GM12878 (cell line): ENCODE measurements at regions not wholly inside any gene's neighbourhood (a gene's known extent, or its start where the extent isn't known, plus 50 kb on each side); places are given as distances from the start of the nearest gene placed in this dataset.

Experiments
- ATAC-seq: fragments of 200-7000 bp; cut with Tn5 transposase; 3 replicates; pipeline ENCODE4 v1.9.1; 2020; ENCODE audit warnings: mild to moderate bottlenecking, moderate library complexity
- BruUV-seq: library from RNA; stranded (reverse); fragments of 400-500 nt; replicated peaks from 2 replicates; lab custom pipeline; 2021; lab: Mats Ljungman, UMichigan
- CTCF ChIA-PET: fragments of 300-600 bp; sonication (Branson Sonifier 250); formaldehyde crosslinking; extraction: SDS; loops from one replicate; lab custom pipeline; 2021; ENCODE audit warnings: inconsistent platforms; lab: Yijun Ruan, JAX
- POLR2A ChIA-PET: fragments of 350-600 bp; formaldehyde crosslinking; extraction: SDS; loops from one replicate; lab custom pipeline; 2021; ENCODE audit warnings: inconsistent platforms; lab: Charles Lee
- RAD21 ChIA-PET: fragments of 300-600 bp; sonication (Branson Sonifier 250); formaldehyde crosslinking; loops from one replicate; lab custom pipeline; 2023; ENCODE audit warnings: antibody characterized with exemption; ENCODE audit not compliant: unreplicated experiment; lab: Charles Lee
- SMC1A ChIA-PET: fragments of 300-600 bp; sonication (Branson Sonifier 250); formaldehyde crosslinking; loops from one replicate; lab custom pipeline; 2023; ENCODE audit not compliant: unreplicated experiment, uncharacterized antibody; lab: Charles Lee
- DNase-seq: peaks from one replicate; pipeline ENCODE4 v3.0.0-alpha.2; 2011; ENCODE audit warnings: low read depth, low spot score
- FAIRE-seq: peaks from 3 replicates; lab custom pipeline; 2011; peaks lifted over from hg19 to GRCh38; lab: Jason Lieb, UNC
- H2AFZ ChIP-seq: 2 replicates; pipeline ENCODE4 v1.6.0; 2011; ENCODE audit warnings: low read depth, low read length, control low read depth; ENCODE audit not compliant: control insufficient read depth
- H3K27ac ChIP-seq: 2 replicates; pipeline ENCODE4 v1.5.1; 2011; ENCODE audit warnings: control low read depth; ENCODE audit not compliant: control insufficient read depth, insufficient read depth
- H3K27me3 ChIP-seq, 2 experiments: replicated peaks in 1 of 2; 2 replicates each; pipeline versions ENCODE4 v1.6.0 to v1.6.1; 2011; ENCODE audit warnings: low read length in 1 of 2; ENCODE audit not compliant: control insufficient read depth in 2 of 2, insufficient read depth in 2 of 2
- H3K36me3 ChIP-seq, 2 experiments: 2 replicates each; pipeline ENCODE4 v1.5.1; 2011; ENCODE audit warnings: low read length in 1 of 2; ENCODE audit not compliant: control insufficient read depth in 2 of 2, insufficient read depth in 2 of 2
- H3K4me1 ChIP-seq: 2 replicates; pipeline ENCODE4 v1.6.1; 2011; ENCODE audit warnings: mild to moderate bottlenecking, low read length, moderate library complexity, mixed read lengths; ENCODE audit not compliant: control insufficient read depth, insufficient read depth
- H3K4me2 ChIP-seq: 2 replicates; pipeline ENCODE4 v1.6.0; 2011; ENCODE audit warnings: control low read depth; ENCODE audit not compliant: control insufficient read depth, insufficient read depth
- H3K4me3 ChIP-seq: fragments of 200-600 bp; sonication (generic); 2 replicates; pipeline ENCODE4 v1.5.1; 2016
- H3K79me2 ChIP-seq: 2 replicates; pipeline ENCODE4 v1.6.0; 2011; ENCODE audit warnings: low read length; ENCODE audit not compliant: control insufficient read depth, insufficient read depth
- H3K9ac ChIP-seq: 2 replicates; pipeline ENCODE4 v1.8.0; 2011; ENCODE audit warnings: low read length, control low read depth, mixed read lengths; ENCODE audit not compliant: control insufficient read depth, insufficient read depth
- H3K9me3 ChIP-seq: replicated peaks from 3 replicates; pipeline ENCODE4 v1.5.1; 2011; ENCODE audit warnings: mild to moderate bottlenecking, low read length; ENCODE audit not compliant: control insufficient read depth, insufficient read depth
- H4K20me1 ChIP-seq: 2 replicates; pipeline ENCODE4 v1.6.0; 2011; ENCODE audit not compliant: control insufficient read depth, insufficient read depth
- EP300 ChIP-seq, 2 experiments: fragments of 150-350 bp in 1 of 2; IDR thresholded peaks; 2 replicates each; pipeline ENCODE4 v1.6.1; 2011 to 2012; ENCODE audit warnings: low read depth in 2 of 2, low read length in 2 of 2, borderline replicate concordance in 1 of 2, improper control_type of control experiment in 1 of 2, inconsistent platforms in 1 of 2; ENCODE audit not compliant: control insufficient read depth in 1 of 2
- IRF5 ChIP-seq: fragments of 450-650 bp; IDR thresholded peaks from 2 replicates; pipeline ENCODE4 v1.6.1; 2017; ENCODE audit warnings: borderline replicate concordance
- NR2F1 ChIP-seq: fragments of 450-650 bp; conservative IDR thresholded peaks from 2 replicates; pipeline ENCODE4 v1.6.1; 2017; ENCODE audit warnings: mild to moderate bottlenecking
- WGBS: methylation state at CpG from one replicate; pipeline ENCODE4 v1.1.6; 2016; ENCODE audit warnings: low lambda C conversion rate; ENCODE audit not compliant: insufficient replicate concordance, insufficient coverage; ENCODE audit errors: missing lambda C conversion rate; 5-methylcytosine and 5-hydroxymethylcytosine counted together
- in situ Hi-C: fragments of 300-500 bp; cut with MboI; formaldehyde crosslinking; loops from 9 replicates; pipeline ENCODE4 v1.14.3; 2018; ENCODE audit warnings: mixed read lengths
- intact Hi-C: fragments of 100-400 bp; cut with micrococcal nuclease; formaldehyde crosslinking; loops from one replicate; pipeline ENCODE4 v1.14.2; 2022; ENCODE audit not compliant: unreplicated experiment

DNA sequence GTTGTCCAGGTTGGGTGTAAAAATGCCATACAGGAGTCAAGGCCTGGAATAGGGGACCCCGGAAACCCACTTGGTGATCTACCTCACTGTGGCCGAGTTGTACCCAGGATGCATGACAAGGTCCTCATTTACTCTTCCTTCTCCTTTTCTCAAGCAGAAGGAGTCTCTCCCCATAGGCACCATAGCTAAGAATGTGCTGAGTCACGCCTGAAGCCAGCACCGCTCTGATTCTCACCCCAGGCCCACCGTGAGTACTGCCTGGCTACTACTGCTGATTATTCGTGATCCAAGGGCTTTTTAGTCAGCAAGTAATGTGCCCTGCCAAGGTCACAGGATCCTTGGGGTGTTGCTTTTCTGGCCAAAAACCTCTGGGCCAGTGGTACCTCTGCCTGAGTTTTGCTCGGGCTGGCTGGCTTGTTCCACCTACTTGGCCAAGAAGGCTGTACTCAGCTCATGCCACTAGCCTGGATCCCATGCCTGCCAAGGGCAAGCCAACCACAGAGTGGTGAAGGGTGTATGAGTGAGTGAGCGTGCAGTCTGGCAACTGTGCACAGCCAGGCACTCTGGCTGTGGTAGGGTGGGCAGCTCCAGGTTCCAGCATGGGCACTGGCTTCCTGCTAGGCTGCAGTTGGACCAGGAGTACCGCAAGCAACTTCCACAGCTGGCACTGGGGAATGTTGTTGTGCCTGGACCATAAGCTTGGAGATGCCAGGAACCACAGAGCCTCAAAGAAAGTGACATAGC, 650.1 kb upstream of the VRK2 start:
- H3K4me3 ChIP-seq = no peak overlapping the region
- H3K79me2 ChIP-seq = no peaks in the 10 kb centered on the region
- POLR2A ChIA-PET = no interaction called here
- in situ Hi-C loops = no loop called here
- intact Hi-C loops = no loop called here
- BruUV-seq = no TSS peak
- H3K36me3 ChIP-seq = no peaks in the 10 kb centered on the region
- no peaks in the 10 kb centered on the region for H3K27me3 ChIP-seq
- H4K20me1 ChIP-seq = no peaks in the 10 kb centered on the region
- DNase-seq (no peak), FAIRE-seq (no peak), ATAC-seq (no peak)
- no peak for TF ChIP-seq EP300 (IDR thresholded peaks at IDR 0.05; ENCODE audit: borderline replicate concordance in 1 of 2, control insufficient read depth in 1 of 2, low read depth in 2 of 2, low read length in 2 of 2)
- TF ChIP-seq IRF5 = no peak
- TF ChIP-seq NR2F1 = no peak
- no peak overlapping the region for H2AFZ ChIP-seq
- no peak overlapping the region for H3K27ac ChIP-seq
- CTCF ChIA-PET = no interaction called here
- no peaks in the 10 kb centered on the region for H3K4me1 ChIP-seq
- SMC1A ChIA-PET = no interaction called here
- no peak overlapping the region for H3K4me2 ChIP-seq
- no peak overlapping the region for H3K9ac ChIP-seq
- RAD21 ChIA-PET = no interaction called here
- H3K9me3 ChIP-seq = no peaks in the 10 kb centered on the region
- WGBS = 5% methylated on average over 9 of the region's 9 CpGs
